ENCODE measurements at regions not wholly inside any gene's neighbourhood (a gene's known extent, or its start where the extent isn't known, plus 50 kb on each side); places are given as distances from the start of the nearest gene placed in this dataset.

- in situ Hi-C loops (cut with HindIII; ENCODE audit: low pct_unique_long_range_greater_than_20kb, low sequenced_read_pairs): no loop called here
- DNase-seq (ENCODE audit: low read depth): no peak
Observed at GRCh38 chr4:135359128-135359527, 1157.5 kb upstream of the PABPC4L start.

GRCh38 chr4:135357091-135357490 is 1155.5 kb upstream of the PABPC4L start:
- no peak for DNase-seq (ENCODE audit: low read depth)
- in situ Hi-C loops (cut with HindIII; ENCODE audit: low pct_unique_long_range_greater_than_20kb, low sequenced_read_pairs): no loop called here

- in situ Hi-C loops (cut with HindIII; ENCODE audit: low pct_unique_long_range_greater_than_20kb, low sequenced_read_pairs): no loop called here
- DNase-seq (ENCODE audit: low read depth): no peak
Observed at GRCh38 chr4:135354876-135355275, 1153.3 kb upstream of the PABPC4L start.

- in situ Hi-C loops (cut with HindIII; ENCODE audit: low pct_unique_long_range_greater_than_20kb, low sequenced_read_pairs): no loop called here
- DNase-seq (ENCODE audit: low read depth): no peak
Observed at GRCh38 chr4:135353008-135353407, 1151.4 kb upstream of the PABPC4L start.

GRCh38 chr4:135344492-135344891 is 1142.9 kb upstream of the PABPC4L start:
- DNase-seq (ENCODE audit: low read depth): no peak
- in situ Hi-C loops (cut with HindIII; ENCODE audit: low pct_unique_long_range_greater_than_20kb, low sequenced_read_pairs): no loop called here

GRCh38 chr4:135338181-135338580 is 1136.6 kb upstream of the PABPC4L start:
- in situ Hi-C loops (cut with HindIII; ENCODE audit: low pct_unique_long_range_greater_than_20kb, low sequenced_read_pairs): no loop called here
- DNase-seq (ENCODE audit: low read depth): no peak

GRCh38 chr4:135325264-135325663 is 1123.7 kb upstream of the PABPC4L start:
- in situ Hi-C loops (cut with HindIII; ENCODE audit: low pct_unique_long_range_greater_than_20kb, low sequenced_read_pairs): no loop called here
- no peak for DNase-seq (ENCODE audit: low read depth)

- DNase-seq (ENCODE audit: low read depth): no peak
- in situ Hi-C loops (cut with HindIII; ENCODE audit: low pct_unique_long_range_greater_than_20kb, low sequenced_read_pairs): no loop called here
Observed at GRCh38 chr4:135319685-135320084, 1118.1 kb upstream of the PABPC4L start.

GRCh38 chr4:135316266-135316779 is 1114.7 kb upstream of the PABPC4L start:
- no peak for DNase-seq (ENCODE audit: low read depth)
- in situ Hi-C loops (cut with HindIII; ENCODE audit: low pct_unique_long_range_greater_than_20kb, low sequenced_read_pairs): no loop called here

GRCh38 chr4:135290136-135290535 is 1088.5 kb upstream of the PABPC4L start:
- in situ Hi-C loops (cut with HindIII; ENCODE audit: low pct_unique_long_range_greater_than_20kb, low sequenced_read_pairs): no loop called here
- no peak for DNase-seq (ENCODE audit: low read depth)

- DNase-seq (ENCODE audit: low read depth): no peak
- in situ Hi-C loops (cut with HindIII; ENCODE audit: low pct_unique_long_range_greater_than_20kb, low sequenced_read_pairs): no loop called here
Observed at GRCh38 chr4:135283934-135284333, 1082.3 kb upstream of the PABPC4L start.

- in situ Hi-C loops (cut with HindIII; ENCODE audit: low pct_unique_long_range_greater_than_20kb, low sequenced_read_pairs): no loop called here
- no peak for DNase-seq (ENCODE audit: low read depth)
Observed at GRCh38 chr4:135282676-135283075, 1081.1 kb upstream of the PABPC4L start.

- DNase-seq (ENCODE audit: low read depth): no peak
Observed at GRCh38 chr4:135281230-135281629, 1079.6 kb upstream of the PABPC4L start.

GRCh38 chr4:135277980-135278315 is 1076.4 kb upstream of the PABPC4L start:
- in situ Hi-C loops (cut with HindIII; ENCODE audit: low pct_unique_long_range_greater_than_20kb, low sequenced_read_pairs): no loop called here
- no peak for DNase-seq (ENCODE audit: low read depth)

More at GRCh38 chr4:135281230-135281629, 1079.6 kb upstream of the PABPC4L start:
- in situ Hi-C loops (cut with HindIII; ENCODE audit: low pct_unique_long_range_greater_than_20kb, low sequenced_read_pairs): no loop called here

- in situ Hi-C loops (cut with HindIII; ENCODE audit: low pct_unique_long_range_greater_than_20kb, low sequenced_read_pairs): no loop called here
- DNase-seq (ENCODE audit: low read depth): no peak
Observed at GRCh38 chr4:135277068-135277979, 1075.7 kb upstream of the PABPC4L start.

GRCh38 chr4:135274416-135274815 is 1072.8 kb upstream of the PABPC4L start:
- DNase-seq (ENCODE audit: low read depth): no peak
- in situ Hi-C loops (cut with HindIII; ENCODE audit: low pct_unique_long_range_greater_than_20kb, low sequenced_read_pairs): no loop called here

- DNase-seq (ENCODE audit: low read depth): peak; percentile 21
- in situ Hi-C loops (cut with HindIII; ENCODE audit: low pct_unique_long_range_greater_than_20kb, low sequenced_read_pairs): no loop called here
Observed at GRCh38 chr4:135269125-135269890, 1067.7 kb upstream of the PABPC4L start.

GRCh38 chr4:135268369-135268768 is 1066.8 kb upstream of the PABPC4L start:
- in situ Hi-C loops (cut with HindIII; ENCODE audit: low pct_unique_long_range_greater_than_20kb, low sequenced_read_pairs): no loop called here
- DNase-seq (ENCODE audit: low read depth): no peak

GRCh38 chr4:135267148-135267865 is 1065.7 kb upstream of the PABPC4L start:
- no peak for DNase-seq (ENCODE audit: low read depth)
- in situ Hi-C loops (cut with HindIII; ENCODE audit: low pct_unique_long_range_greater_than_20kb, low sequenced_read_pairs): no loop called here
